Fibroblast of skin of left biceps (primary cell): ENCODE measurements at regions not wholly inside any gene's neighbourhood (a gene's known extent, or its start where the extent isn't known, plus 50 kb on each side); places are given as distances from the start of the nearest gene placed in this dataset.

Experiments used
- DNase-seq, 2 experiments: peaks; one replicate each; pipeline ENCODE4 v3.0.0-alpha.2; 2013; ENCODE audit warnings: low read depth in 2 of 2

- DNase-seq: no peak
Measured at GRCh38 chr6:11296449-11297375, 64.2 kb upstream of the NEDD9 start.

DNA sequence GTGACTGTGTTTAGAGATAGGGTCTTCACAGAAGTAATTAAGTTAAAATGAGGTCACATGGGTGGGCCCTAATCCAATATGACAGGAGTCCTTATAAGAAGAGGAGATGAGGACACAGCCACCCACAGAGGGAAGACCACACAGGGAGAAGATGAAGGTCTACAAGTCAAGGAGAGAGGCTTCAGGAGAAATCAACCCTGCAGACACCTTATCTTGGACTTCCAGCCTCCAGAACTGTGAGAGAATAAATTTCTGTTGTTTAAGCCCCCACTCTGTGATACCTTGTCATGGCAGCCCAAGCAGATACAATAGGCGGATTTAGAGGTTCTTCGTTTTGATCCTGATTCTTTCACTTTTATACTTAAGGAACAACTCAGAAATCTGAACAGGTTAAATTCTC lies 63.5 kb upstream of the NEDD9 start:
- no peak for DNase-seq

GRCh38 chr6:11294228-11294627 lies 61.8 kb upstream of the NEDD9 start:
- no peak for DNase-seq

DNA sequence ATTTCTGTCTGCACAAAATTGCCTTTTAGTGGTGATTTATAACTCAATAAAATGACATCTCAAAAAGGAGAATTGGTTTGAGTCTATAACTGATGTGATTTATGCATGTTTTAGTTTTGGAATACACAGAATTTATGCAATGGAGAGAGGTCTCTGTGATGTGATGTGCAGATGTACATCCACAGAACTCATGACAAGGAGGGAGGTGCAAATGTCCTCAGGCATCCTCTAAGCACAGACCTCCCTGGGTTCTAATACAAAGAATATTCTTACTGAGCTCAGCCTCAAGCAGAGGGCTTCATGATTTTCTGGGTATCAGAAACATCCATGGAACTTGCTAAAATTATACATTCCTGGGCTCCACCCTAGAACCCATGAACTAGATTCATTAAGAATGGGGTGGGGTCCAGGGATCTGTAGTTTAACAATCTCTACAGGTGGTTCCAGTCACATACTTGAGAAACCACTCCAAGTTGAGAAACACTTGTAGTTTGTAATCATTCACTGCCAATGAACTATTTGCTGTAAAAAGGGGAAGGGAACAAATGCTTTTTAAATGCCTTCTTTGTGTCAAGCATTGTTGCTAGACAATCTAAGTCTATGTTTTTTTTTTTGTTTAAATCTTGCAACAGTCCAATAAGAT lies 60.2 kb upstream of the NEDD9 start:
- DNase-seq: no peak

- DNase-seq: no peak
Measured at GRCh38 chr6:11292091-11292490, 59.6 kb upstream of the NEDD9 start.

DNA sequence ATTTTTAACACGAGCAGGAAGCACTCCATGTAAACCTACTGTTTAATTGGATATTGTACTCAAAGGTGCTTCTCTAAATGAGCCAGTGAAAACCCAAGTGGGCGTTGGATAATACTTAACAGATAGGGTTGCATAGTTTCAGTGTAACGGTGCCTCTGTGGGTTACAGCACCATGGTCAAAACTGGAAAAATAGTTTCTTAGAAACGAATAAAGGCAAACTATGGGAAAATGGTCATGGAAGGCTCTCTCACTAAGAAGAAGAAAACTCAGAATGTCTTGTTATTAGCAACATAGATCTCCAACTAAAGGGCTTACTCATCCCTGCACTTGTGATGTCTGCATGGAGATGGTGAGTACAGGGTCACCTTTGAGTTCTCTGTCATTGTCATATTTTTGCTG lies 59.1 kb upstream of the NEDD9 start:
- DNase-seq: no peak

DNA sequence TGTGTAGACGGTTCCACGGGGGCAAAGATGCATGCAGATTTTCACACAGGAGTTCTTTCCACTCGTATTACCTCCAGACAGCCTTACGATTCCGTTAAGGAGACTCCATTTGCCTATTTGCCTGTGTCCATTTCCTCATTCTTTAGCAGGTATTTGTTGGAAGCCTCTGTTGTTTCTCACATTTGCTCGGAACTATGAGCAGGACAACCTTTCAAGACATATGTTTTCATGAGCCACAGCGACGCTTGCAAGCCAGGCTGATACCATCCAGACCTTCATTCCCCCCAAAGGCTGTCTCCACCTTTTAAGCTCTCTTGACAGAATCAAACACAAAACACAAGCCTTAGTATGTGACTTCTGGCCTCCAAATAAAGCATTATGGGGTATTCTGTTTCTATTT lies 57.6 kb upstream of the NEDD9 start:
- no peak for DNase-seq

DNA sequence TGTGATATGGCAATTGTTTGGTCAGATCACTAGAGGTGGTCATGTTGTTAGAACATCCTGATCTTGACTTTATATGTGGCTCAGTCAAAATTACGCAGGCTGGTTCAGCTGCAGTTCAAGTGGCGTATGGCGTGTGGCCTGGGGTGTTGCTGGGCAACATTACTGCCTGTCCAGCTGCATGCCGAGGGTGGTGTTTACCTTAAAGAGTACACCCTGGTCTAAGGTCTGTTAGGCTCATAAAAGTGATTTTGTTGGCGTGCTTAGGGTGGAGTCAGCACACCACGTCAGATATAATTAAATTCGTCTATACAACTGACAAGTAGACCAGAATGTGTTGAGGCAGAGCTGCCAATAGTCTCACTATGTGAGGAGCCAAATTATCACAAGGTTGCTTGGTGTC lies 55.6 kb upstream of the NEDD9 start:
- no peak for DNase-seq

DNA sequence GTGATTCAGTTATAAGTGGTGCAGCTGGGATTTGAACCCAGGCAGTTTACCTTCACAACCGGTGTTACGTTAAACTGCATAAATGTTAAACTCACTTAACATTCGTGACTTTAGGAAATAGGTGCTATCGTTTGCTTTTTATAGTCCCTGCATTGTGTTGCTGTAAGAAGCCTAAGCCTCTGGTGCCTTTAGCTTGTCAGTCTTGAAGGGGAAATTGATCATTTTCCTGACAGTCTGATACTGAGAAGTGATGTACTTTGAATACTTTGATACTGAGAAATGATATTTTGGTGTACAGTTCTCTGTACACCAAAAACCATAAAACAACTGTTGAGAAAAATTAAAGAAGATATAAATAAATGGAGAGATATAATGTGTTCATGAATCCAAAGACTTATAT lies 52.5 kb upstream of the NEDD9 start:
- DNase-seq: no peak

- DNase-seq: no peak
Measured at GRCh38 chr6:11283629-11284028, 51.2 kb upstream of the NEDD9 start.

DNA sequence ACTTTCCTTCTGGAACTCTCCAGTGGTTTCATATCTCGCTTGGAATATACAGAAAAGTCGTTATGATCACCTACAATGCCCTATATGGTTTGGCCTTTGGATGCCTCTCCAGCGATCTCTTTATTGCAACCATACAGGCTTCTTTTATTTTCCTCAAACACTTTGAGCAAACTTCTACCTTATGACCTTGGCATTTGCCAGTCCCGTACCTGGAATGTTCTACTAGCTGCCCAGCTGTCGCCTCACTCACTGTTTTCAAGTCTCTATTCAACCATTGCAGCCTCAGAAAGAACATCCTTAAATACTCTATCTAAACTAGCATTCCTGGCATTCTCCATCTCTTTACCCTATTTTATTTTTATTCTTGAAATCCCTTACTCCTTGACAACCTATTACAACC lies 50.4 kb upstream of the NEDD9 start:
- DNase-seq: no peak
